Coronary artery (tissue), 2 donors: ENCODE measurements at regions not wholly inside any gene's neighbourhood (a gene's known extent, or its start where the extent isn't known, plus 50 kb on each side); places are given as distances from the start of the nearest gene placed in this dataset.

Experiments
- DNase-seq: peaks from one replicate; pipeline ENCODE4 v3.0.0-alpha.2; 2017; ENCODE audit warnings: low spot score
- H3K27ac ChIP-seq, 2 donors: fragments of 200-600 bp; sonication (generic); one replicate each; pipeline ENCODE4 v1.5.1; 2016 to 2019
- H3K4me3 ChIP-seq: fragments of 200-600 bp; sonication (generic); 2 replicates; pipeline ENCODE4 v1.5.1; 2016; ENCODE audit warnings: mild to moderate bottlenecking, moderate library complexity
- TF ChIP-seq, protein P1 (sequence below): fragments of 200-600 bp; sonication (generic); IDR thresholded peaks from one replicate; pipeline ENCODE4 v1.5.1; 2019; ENCODE audit warnings: antibody characterized with exemption

DNA sequence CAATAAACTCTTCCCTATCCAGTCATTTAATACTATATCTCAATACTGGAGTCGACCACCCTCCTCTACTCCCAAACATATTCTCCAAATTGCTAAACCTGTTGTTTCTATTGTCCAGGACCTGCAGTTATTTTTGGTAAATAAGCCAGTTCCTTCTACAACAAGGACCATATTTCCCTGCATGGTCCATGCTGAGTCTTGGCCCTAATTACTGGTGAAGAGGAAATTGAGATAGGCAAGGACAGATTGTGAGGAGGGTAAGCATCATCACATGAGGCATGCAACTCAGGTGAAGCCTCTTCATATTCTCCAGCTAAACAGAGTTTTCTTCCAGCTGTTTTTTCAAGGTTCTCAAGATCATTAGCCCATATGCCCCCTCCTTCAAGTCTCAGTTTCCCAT, 1193.6 kb downstream of the RAPGEF2 start:
- no peak for DNase-seq
- TF ChIP-seq, protein P1, sequence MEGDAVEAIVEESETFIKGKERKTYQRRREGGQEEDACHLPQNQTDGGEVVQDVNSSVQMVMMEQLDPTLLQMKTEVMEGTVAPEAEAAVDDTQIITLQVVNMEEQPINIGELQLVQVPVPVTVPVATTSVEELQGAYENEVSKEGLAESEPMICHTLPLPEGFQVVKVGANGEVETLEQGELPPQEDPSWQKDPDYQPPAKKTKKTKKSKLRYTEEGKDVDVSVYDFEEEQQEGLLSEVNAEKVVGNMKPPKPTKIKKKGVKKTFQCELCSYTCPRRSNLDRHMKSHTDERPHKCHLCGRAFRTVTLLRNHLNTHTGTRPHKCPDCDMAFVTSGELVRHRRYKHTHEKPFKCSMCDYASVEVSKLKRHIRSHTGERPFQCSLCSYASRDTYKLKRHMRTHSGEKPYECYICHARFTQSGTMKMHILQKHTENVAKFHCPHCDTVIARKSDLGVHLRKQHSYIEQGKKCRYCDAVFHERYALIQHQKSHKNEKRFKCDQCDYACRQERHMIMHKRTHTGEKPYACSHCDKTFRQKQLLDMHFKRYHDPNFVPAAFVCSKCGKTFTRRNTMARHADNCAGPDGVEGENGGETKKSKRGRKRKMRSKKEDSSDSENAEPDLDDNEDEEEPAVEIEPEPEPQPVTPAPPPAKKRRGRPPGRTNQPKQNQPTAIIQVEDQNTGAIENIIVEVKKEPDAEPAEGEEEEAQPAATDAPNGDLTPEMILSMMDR: no peak

DNA sequence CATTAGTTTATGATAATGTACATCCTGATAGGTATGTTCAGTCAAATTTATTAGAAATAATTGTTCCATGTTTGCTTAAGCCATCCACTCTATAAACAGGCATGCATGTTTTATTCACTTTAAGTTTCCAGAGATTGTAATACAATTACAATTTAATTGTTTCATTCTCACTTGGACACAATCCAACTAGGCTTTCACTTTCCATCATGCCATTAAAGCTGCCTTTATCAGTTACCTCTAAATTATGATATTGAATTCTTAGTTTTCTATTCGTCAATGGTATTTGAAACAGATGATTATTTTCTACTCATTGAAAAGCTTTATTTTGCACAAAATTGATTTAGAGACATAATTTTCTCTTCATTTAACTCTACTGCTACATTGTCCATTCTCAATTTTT, 1196.3 kb downstream of the RAPGEF2 start:
- DNase-seq: no peak
- no peak overlapping the region for H3K4me3 ChIP-seq
- H3K27ac ChIP-seq: no peak overlapping the region
- TF ChIP-seq, protein P1: no peak

More for the DNA sequence above, 1193.6 kb downstream of the RAPGEF2 start:
- Histone ChIP-seq H3K27ac (no peak overlapping the region), H3K4me3 (no peak overlapping the region)

DNA sequence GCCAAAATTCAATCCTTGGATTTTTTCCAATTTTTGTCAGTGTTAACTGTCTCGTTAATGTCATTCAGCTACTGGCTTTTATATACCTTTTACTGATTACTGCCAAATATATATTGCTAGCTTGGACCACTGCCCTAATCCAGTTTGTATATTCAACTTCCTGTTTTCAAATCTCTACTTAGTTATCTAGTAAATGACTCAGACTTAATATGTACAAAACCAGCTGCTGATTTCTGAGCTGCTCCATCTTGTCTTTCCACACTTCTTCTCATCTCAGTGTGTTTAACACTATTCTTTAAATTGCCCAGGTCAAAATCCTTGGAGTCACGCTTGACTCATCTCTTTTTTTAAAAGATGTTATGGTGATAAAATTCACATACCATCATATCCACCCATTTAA, 1196.7 kb downstream of the RAPGEF2 start:
- Histone ChIP-seq H3K4me3 (no peak overlapping the region), H3K27ac (no peak overlapping the region)
- DNase-seq: no peak
- TF ChIP-seq, protein P1: no peak

DNA sequence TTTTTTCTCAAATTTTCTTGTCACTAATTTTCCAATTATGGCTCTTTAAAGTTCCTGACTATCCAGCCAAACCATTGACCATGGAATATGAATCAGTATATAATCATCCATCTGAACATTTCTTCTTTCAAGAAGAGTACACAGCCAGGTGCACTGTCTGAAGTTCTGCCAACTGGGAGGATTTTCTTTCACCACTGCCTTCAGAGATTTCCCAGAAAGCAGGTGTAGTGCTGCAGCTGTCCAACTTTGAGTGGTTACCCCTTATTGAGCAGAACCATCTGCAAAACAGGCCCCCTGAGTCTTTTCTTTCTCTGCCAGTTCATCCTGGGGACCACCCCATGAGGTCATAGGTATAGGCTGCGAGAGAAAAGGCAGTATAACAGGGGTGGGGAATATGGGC, 1213.2 kb downstream of the RAPGEF2 start:
- Histone ChIP-seq H3K27ac (no peak overlapping the region), H3K4me3 (no peak overlapping the region)
- TF ChIP-seq, protein P1: no peak
- no peak for DNase-seq

DNA sequence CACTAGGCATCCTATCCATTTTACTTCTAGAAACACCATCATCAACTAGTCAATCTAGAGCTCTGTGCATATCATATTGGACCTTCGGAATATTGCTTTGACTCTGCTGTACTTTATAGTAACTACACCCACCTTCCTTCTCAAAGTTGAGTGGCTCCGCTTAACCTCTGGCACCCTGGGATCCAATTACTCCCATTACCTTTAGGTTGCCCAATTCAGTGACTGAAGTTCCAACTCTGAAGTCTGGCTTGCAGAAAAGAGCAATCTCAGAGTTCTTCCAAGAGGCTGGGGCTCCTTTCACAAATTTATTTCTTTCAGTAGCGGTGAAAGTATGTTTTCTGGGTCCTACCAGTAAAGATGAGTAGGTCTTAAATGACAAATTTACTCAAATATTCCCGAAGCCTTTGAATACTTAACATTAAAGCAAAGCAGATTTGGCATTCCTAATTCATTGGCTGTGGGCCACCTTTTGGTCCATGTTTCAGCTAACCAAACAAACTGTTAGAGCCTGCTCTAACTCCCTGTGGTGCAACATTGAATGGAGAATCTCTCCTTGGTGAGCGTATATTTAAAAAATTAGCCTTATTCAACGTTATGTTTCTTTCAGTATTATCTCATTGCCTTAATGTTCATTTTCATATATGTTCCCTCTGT, 1215.8 kb downstream of the RAPGEF2 start:
- DNase-seq: no peak
- Histone ChIP-seq H3K4me3 (no peak overlapping the region), H3K27ac (no peak overlapping the region)
- TF ChIP-seq, protein P1: no peak

DNA sequence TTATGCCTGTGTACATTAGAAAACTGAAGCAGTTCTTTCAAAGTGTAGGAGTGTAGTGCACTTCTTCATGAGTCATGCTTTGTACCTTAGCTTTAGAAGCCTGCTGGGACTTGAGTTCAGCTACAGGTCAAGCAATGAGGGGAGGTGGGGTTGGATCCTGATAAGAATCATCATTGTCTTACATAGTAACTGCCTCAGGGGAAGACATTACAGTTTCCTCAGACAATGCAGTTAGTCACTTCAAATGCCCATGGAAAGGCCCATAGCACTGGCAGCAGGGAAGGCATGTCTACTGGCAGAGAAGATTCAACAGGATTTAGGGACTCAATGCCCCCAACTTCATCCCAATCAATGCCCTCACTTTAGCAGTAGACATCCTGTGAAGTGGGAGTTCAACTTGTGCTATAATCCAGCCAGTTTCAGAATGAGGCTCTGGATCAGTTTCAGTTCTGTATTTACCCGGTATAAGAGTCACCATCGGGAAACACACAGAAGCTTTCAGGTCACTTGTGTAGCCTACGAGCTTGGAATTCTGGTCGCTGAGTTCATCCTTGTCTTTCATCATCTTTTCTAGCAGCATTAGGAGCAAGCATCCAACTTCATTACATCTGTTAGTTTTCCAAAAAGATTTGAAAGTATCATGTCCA, 1216.5 kb downstream of the RAPGEF2 start:
- no peak for DNase-seq
- H3K4me3 ChIP-seq: no peak overlapping the region
- TF ChIP-seq, protein P1: no peak
- no peak overlapping the region for H3K27ac ChIP-seq

DNA sequence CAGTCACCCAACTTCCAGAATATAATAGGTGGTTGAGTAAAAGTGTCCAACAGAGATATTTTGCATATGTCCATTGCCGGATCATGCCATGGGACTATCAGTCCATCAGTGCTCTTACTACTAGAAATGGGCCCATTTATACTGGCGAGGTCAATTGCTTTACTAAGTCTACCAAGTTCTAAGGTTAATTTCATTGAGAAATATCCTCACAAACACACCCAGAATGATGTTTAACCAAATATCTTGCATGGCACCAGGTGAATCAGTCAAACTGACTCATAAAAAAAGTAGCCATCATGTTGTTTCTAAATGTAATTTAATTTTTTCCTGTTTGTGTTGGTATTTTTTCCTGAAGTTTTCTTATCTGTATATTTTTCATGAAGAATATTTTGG, 1217.0 kb downstream of the RAPGEF2 start:
- H3K27ac ChIP-seq: no peak overlapping the region
- no peak for DNase-seq
- TF ChIP-seq, protein P1: no peak
- no peak overlapping the region for H3K4me3 ChIP-seq
